ENCODE measurements at regions not wholly inside any gene's neighbourhood (a gene's known extent, or its start where the extent isn't known, plus 50 kb on each side); places are given as distances from the start of the nearest gene placed in this dataset.
A peak's percentile ranks its signal among the peaks of the same experiment; 100 is the strongest.

- no peak for TF ChIP-seq CTCF (IDR thresholded peaks at IDR 0.05 in 8 of 11, conservative IDR thresholded peaks at IDR 0.05 in 3 of 11)
- no peak for TF ChIP-seq POLR2A (IDR thresholded peaks at IDR 0.05)
- peak in 2 of 3 donors; percentile 37 to 46 for TF ChIP-seq POLR2AphosphoS5 (IDR thresholded peaks at IDR 0.05)
Measured at GRCh38 chr16:5379954-5380353, 282.4 kb upstream of the EEF2KMT start.
